Natural killer cell (primary cell): ENCODE measurements at regions not wholly inside any gene's neighbourhood (a gene's known extent, or its start where the extent isn't known, plus 50 kb on each side); places are given as distances from the start of the nearest gene placed in this dataset.

Experiments
- ATAC-seq, 3 donors: fragments of 150-1000 bp in 2 of 3; fragments of 200-7000 bp in 1 of 3; cut with Tn5 transposase; 1 replicate in 1 of 3; 2 replicates in 2 of 3; pipeline ENCODE4 v1.10.0; 2021; ENCODE audit warnings: mild to moderate bottlenecking in 2 of 3, moderate library complexity in 2 of 3
- DNase-seq, 2 donors: peaks; one replicate each; pipeline versions ENCODE4 v3.0.0 to v3.0.0-alpha.2; 2013 to 2021; ENCODE audit warnings: mixed read lengths in 1 of 2
- H3K27ac ChIP-seq: one replicate; pipeline ENCODE4 v1.5.1; 2013; ENCODE audit warnings: mild to moderate bottlenecking, low read length
- H3K27me3 ChIP-seq: one replicate; pipeline ENCODE4 v1.6.1; 2013; ENCODE audit warnings: low read length; ENCODE audit not compliant: control insufficient read depth, insufficient read depth
- H3K36me3 ChIP-seq: one replicate; pipeline ENCODE4 v1.6.1; 2013; ENCODE audit warnings: low read length; ENCODE audit not compliant: control insufficient read depth, insufficient read depth
- H3K4me1 ChIP-seq: one replicate; pipeline ENCODE4 v1.6.1; 2013; ENCODE audit warnings: low read length; ENCODE audit not compliant: control insufficient read depth, insufficient read depth
- H3K4me3 ChIP-seq: one replicate; pipeline ENCODE4 v1.5.1; 2013; ENCODE audit warnings: low read length
- H3K9me3 ChIP-seq: one replicate; pipeline ENCODE4 v1.6.1; 2013; ENCODE audit warnings: low read length; ENCODE audit not compliant: control insufficient read depth, insufficient read depth
- H3K27ac Mint-ChIP-seq, 2 donors: one replicate each; pipeline ENCODE4 v1.8.0; 2022; ENCODE audit warnings: mild to moderate bottlenecking in 2 of 2, mixed read lengths in 2 of 2, moderate library complexity in 1 of 2
- H3K27me3 Mint-ChIP-seq, 2 donors: one replicate each; pipeline ENCODE4 v1.8.0; 2022; ENCODE audit warnings: low read depth in 2 of 2, mixed read lengths in 2 of 2
- H3K36me3 Mint-ChIP-seq: one replicate; pipeline ENCODE4 v1.8.0; 2022; ENCODE audit warnings: mixed read lengths
- H3K4me1 Mint-ChIP-seq, 2 donors: one replicate each; pipeline ENCODE4 v1.8.0; 2022; ENCODE audit warnings: mixed read lengths in 2 of 2
- H3K4me3 Mint-ChIP-seq: one replicate; pipeline ENCODE4 v1.8.0; 2022; ENCODE audit warnings: mild to moderate bottlenecking, moderate library complexity, mixed read lengths
- H3K9me3 Mint-ChIP-seq, 2 donors: one replicate each; pipeline ENCODE4 v1.8.0; 2022; ENCODE audit warnings: mixed read lengths in 2 of 2
- CTCF ChIP-seq: fragments of 200-600 bp; IDR thresholded peaks from one replicate; pipeline ENCODE4 v1.8.0; 2022; ENCODE audit warnings: antibody characterized with exemption
- whole genome bisulfite sequencing: methylation state at CpG from one replicate; pipeline ENCODE4 v1.1.7; 2013; ENCODE audit warnings: missing lambda C conversion rate; ENCODE audit not compliant: insufficient coverage; 5-methylcytosine and 5-hydroxymethylcytosine counted together
- intact Hi-C: fragments of 100-400 bp; cut with micrococcal nuclease; formaldehyde crosslinking; loops from one replicate; pipeline ENCODE4 v1.14.2; 2022

- Histone ChIP-seq H3K36me3 (no peaks in the 10 kb centered on the region), H3K4me3 (no peak overlapping the region), H3K4me1 (no peaks in the 10 kb centered on the region), H3K27me3 (peaks cover 2% of the 10 kb centered on the region), H3K27ac (no peak overlapping the region), H3K9me3 (no peaks in the 10 kb centered on the region)
- H3K4me3 Mint-ChIP-seq: no peak overlapping the region
- 88% methylated on average over 1 of the region's 1 CpG for WGBS
- no peak for DNase-seq
- ATAC-seq: no peak
- H3K9me3 Mint-ChIP-seq: peaks cover 0 to 2% of the 10 kb centered on the region in 2 donors
- intact Hi-C loops: no loop called here
- no peak overlapping the region for H3K27ac Mint-ChIP-seq
- no peak for TF ChIP-seq CTCF
- no peaks in the 10 kb centered on the region for H3K4me1 Mint-ChIP-seq
- peaks cover 10% of the 10 kb centered on the region for H3K36me3 Mint-ChIP-seq
- H3K27me3 Mint-ChIP-seq: peaks cover 20 to 42% of the 10 kb centered on the region in 2 donors
Observed at GRCh38 chr18:6465281-6465680, 50.6 kb upstream of the L3MBTL4 start.

GRCh38 chr18:6476190-6476589, 61.5 kb upstream of the L3MBTL4 start:
- Mint-ChIP-seq H3K9me3 (peaks cover 0 to 3% of the 10 kb centered on the region in 2 donors), H3K4me3 (no peak overlapping the region), H3K4me1 (no peaks in the 10 kb centered on the region), H3K27ac (no peak overlapping the region), H3K27me3 (peaks cover 13 to 14% of the 10 kb centered on the region in 2 donors), H3K36me3 (no peaks in the 10 kb centered on the region)
- no peaks in the 10 kb centered on the region for H3K4me1 ChIP-seq
- DNase-seq: no peak
- no peaks in the 10 kb centered on the region for H3K9me3 ChIP-seq
- no peak for TF ChIP-seq CTCF
- H3K27me3 ChIP-seq: no peaks in the 10 kb centered on the region
- H3K27ac ChIP-seq: no peak overlapping the region
- intact Hi-C loops: no loop called here
- no peak overlapping the region for H3K4me3 ChIP-seq
- no peak for ATAC-seq
- WGBS: 88% methylated on average over 1 of the region's 1 CpG
- H3K36me3 ChIP-seq: no peaks in the 10 kb centered on the region

DNA sequence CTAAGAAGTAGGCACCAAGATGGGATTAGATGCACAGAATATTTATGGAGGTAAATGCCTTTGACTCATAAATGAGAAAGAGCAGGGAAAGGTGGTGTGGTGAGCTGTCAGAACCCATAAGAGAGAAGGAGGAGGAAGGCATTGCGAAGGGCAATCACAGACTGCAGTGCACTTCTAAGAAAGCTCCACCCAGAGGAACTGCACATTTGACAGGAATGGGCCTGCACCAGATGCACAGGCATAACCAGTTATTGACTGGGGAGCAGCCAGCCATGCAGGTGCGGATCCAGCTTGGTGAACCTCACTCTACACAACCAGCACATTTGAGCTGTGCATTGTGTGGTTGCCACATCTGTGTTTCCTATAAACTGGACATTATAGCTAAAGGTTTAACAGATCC, 62.2 kb upstream of the L3MBTL4 start:
- no peaks in the 10 kb centered on the region for H3K9me3 ChIP-seq
- Mint-ChIP-seq H3K27me3 (peaks cover 6 to 7% of the 10 kb centered on the region in 2 donors), H3K36me3 (no peaks in the 10 kb centered on the region), H3K4me3 (no peak overlapping the region), H3K9me3 (no peaks in the 10 kb centered on the region), H3K4me1 (no peaks in the 10 kb centered on the region), H3K27ac (no peak overlapping the region)
- TF ChIP-seq CTCF: no peak
- H3K4me3 ChIP-seq: no peak overlapping the region
- H3K36me3 ChIP-seq: no peaks in the 10 kb centered on the region
- intact Hi-C loops: no loop called here
- no peak overlapping the region for H3K27ac ChIP-seq
- H3K4me1 ChIP-seq: no peaks in the 10 kb centered on the region
- no peak for DNase-seq
- H3K27me3 ChIP-seq: no peaks in the 10 kb centered on the region
- 91% methylated on average over 2 of the region's 2 CpGs for WGBS
- ATAC-seq: no peak

GRCh38 chr18:6478121-6478520, 63.4 kb upstream of the L3MBTL4 start:
- ATAC-seq (no peak), DNase-seq (no peak)
- H3K36me3 ChIP-seq: no peaks in the 10 kb centered on the region
- H3K27ac ChIP-seq: no peak overlapping the region
- no peak overlapping the region for H3K27ac Mint-ChIP-seq
- no peak overlapping the region for H3K4me3 Mint-ChIP-seq
- H3K4me1 ChIP-seq: peaks cover 4% of the 10 kb centered on the region
- no peaks in the 10 kb centered on the region for H3K9me3 Mint-ChIP-seq
- H3K4me3 ChIP-seq: no peak overlapping the region
- TF ChIP-seq CTCF: no peak
- H3K9me3 ChIP-seq: no peaks in the 10 kb centered on the region
- no peaks in the 10 kb centered on the region for H3K36me3 Mint-ChIP-seq
- no peaks in the 10 kb centered on the region for H3K27me3 ChIP-seq
- H3K27me3 Mint-ChIP-seq: peaks cover 6 to 7% of the 10 kb centered on the region in 2 donors
- WGBS: 86% methylated on average over 6 of the region's 6 CpGs
- intact Hi-C loops: no loop called here
- H3K4me1 Mint-ChIP-seq: peaks cover 0 to 5% of the 10 kb centered on the region in 2 donors
